GM10248 (cell line): ENCODE measurements at regions not wholly inside any gene's neighbourhood (a gene's known extent, or its start where the extent isn't known, plus 50 kb on each side); places are given as distances from the start of the nearest gene placed in this dataset.

Experiments used
- CTCF ChIA-PET: fragments of 300-600 bp; sonication (Branson Sonifier 250); formaldehyde crosslinking; extraction: SDS; loops from one replicate; lab custom pipeline; 2021; ENCODE audit warnings: antibody characterized with exemption; lab: Yijun Ruan, JAX
- POLR2A ChIA-PET: fragments of 350-650 bp; sonication (Branson Sonifier 250); formaldehyde crosslinking; extraction: SDS; loops from one replicate; lab custom pipeline; 2020; ENCODE audit warnings: antibody characterized with exemption; lab: Yijun Ruan, JAX
- DNase-seq: peaks from one replicate; pipeline ENCODE4 v3.0.0; 2012; ENCODE audit errors: extremely low spot score
- TF ChIP-seq, protein P1 (sequence below): IDR thresholded peaks from 2 replicates; pipeline ENCODE4 v1.5.1; 2012; ENCODE audit warnings: mild to moderate bottlenecking, low read depth; ENCODE audit errors: extremely low read depth, missing control alignments, control extremely low read depth

DNA sequence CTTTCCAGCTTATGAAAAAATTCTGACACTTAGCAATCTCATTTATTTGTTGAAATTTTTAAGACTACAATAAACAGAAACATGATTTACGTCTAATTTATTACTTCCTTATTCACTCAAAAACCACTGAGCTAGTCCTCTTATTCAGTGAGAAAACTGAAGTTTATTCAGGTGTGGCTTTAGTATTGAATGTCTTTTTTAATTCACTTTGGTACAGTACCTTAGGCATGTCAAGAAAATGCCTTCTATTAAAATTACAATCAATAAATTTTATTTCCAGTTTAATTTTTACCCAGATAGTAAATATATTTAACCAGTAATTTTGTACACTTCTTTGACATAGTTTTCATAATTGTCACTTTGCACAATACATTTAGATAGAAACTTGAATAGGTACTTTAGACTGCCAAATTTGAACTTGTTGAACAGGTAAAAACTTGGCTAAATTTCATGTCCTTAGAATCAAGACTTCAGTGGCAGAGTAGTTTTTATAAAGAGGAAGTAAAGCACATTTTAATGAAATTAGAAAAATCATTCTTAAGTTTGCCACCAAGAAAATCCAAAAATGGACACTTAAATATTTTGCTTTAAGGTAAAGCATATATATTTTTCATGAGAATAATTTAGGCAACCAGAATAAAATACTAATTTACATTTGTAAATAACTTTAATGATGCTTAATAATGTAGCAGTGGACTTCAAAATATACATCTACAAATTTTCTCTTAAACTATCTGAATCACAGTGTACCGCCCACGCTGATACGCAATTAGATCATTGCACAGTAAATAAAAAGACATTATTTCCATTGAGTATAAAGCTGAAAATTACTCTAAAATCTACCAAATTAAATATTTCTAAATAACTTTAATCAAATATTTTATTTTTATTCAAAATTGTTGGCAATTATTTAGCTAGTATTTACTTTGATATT is 159.1 kb downstream of the RASSF9 start:
- ChIA-PET CTCF (interaction anchor here (0.6 kb wide), 1 partner anchor 1751 kb away, joined by 3 read pairs; no protein-coding TSS in a partner anchor), POLR2A (no interaction called here)
- DNase-seq: no peak
- TF ChIP-seq, protein P1, sequence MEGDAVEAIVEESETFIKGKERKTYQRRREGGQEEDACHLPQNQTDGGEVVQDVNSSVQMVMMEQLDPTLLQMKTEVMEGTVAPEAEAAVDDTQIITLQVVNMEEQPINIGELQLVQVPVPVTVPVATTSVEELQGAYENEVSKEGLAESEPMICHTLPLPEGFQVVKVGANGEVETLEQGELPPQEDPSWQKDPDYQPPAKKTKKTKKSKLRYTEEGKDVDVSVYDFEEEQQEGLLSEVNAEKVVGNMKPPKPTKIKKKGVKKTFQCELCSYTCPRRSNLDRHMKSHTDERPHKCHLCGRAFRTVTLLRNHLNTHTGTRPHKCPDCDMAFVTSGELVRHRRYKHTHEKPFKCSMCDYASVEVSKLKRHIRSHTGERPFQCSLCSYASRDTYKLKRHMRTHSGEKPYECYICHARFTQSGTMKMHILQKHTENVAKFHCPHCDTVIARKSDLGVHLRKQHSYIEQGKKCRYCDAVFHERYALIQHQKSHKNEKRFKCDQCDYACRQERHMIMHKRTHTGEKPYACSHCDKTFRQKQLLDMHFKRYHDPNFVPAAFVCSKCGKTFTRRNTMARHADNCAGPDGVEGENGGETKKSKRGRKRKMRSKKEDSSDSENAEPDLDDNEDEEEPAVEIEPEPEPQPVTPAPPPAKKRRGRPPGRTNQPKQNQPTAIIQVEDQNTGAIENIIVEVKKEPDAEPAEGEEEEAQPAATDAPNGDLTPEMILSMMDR: no peak

DNA sequence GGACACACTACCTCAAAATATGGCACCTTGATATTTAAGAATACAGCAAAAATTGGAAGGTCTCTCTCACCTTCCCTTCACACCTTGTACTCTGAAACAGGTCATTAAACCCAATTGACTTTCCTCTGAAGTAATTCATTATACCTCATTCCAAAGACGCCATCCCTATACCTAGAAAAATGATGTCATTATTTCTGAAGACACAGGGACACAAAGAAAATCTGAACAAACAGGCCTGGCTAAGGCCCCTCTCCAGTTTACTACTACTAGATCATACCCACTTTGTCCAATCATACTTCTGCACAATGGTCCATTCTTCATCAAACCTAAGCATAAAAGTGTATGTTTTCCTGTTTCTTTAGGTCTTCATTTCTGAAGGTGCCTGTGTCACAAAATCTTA is 156.9 kb downstream of the RASSF9 start:
- TF ChIP-seq, protein P1: no peak
- no peak for DNase-seq
- CTCF ChIA-PET: no interaction called here
- POLR2A ChIA-PET: no interaction called here

DNA sequence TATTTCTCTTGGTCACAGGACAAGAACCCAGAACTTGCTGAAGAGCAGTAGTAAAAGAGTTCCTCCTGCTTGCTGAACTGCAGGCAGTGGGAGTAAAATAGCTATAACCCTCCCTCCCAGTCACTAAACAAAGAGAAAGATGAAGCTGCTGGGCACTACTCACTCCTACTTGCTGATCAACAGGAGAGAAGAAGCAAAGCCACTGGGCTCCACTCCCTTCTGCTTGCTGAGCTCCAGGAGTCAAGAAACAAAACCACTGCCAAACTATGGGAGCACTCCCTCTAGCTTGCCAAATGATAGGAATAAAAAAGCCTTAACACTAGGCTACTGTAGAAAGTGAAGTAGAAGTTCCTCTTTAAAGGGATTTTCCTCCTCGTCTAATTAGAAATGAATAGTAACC is 155.3 kb downstream of the RASSF9 start:
- ChIA-PET CTCF (interaction anchor here (0.9 to 1.9 kb wide), 3 partner anchors 14 to 212 kb away, joined by 3 to 9 read pairs (median 3); no protein-coding TSS in a partner anchor), POLR2A (no interaction called here)
- DNase-seq: no peak
- TF ChIP-seq, protein P1: no peak

DNA sequence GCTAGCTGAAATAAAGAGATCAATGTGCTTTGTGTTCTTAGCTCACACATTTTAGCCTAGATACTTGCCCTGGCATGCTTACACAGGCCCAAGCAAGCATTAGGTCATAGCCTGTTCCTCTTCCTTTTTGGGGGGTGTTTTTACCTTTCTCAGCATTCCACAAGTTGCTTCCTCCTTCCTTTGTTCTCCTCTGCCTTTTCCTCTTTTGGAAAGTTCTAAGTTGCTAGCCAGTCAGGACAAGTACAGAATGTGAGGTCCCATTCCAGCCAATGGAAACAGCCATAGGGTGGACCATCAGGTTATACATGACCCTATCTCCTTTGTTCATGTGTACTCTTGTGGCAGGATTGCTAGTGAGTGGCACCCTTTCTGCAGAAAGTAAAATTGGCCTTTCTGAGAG is 154.9 kb downstream of the RASSF9 start:
- TF ChIP-seq, protein P1: no peak
- ChIA-PET CTCF (interaction anchor here (0.9 to 1.9 kb wide), 3 partner anchors 14 to 213 kb away, joined by 3 to 9 read pairs (median 3); no protein-coding TSS in a partner anchor), POLR2A (no interaction called here)
- no peak for DNase-seq

DNA sequence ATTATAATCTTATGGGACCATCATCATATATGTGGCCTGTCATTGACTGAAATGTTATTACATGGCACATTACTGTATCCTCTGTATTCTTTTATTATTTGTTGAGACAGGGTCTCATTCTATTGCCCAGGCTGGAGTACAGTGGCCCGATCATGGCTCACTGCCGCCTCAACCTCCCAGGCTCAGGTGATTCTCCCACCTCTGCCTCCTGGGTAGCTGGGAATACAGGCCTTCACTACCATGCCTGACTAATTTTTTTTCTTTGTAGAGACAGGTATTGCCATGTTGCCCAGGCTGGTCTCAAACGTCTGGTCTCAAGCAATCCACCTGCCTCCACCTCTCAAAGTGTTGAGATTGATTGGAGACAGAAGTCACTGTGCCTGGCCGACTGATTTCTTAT is 153.2 kb downstream of the RASSF9 start:
- ChIA-PET CTCF (no interaction called here), POLR2A (no interaction called here)
- no peak for DNase-seq
- TF ChIP-seq, protein P1: no peak

DNA sequence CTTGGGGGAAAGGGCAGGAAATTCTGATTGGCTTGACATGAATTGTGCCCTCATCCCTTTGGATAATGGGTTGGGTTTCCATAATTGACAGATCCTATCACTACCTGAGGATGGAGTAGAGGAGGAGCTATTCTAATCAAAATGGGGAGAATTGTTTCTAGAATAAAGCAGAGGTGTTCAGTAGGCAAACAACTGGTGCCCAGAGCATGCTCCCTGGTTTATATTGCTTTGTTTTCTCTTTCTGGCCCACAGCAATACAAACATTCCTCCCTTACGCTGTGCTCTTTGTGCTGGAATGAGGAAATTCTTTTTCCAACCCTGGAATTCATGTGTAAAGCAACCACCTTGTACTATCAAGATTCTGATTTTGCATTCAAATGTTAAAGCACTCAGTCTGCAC is 147.4 kb downstream of the RASSF9 start:
- TF ChIP-seq, protein P1: no peak
- no peak for DNase-seq
- ChIA-PET CTCF (interaction anchor here (1.4 kb wide), 1 partner anchor 9 kb away, joined by 3 read pairs; no protein-coding TSS in a partner anchor), POLR2A (no interaction called here)
